OCI-LY7 (cell line): ENCODE measurements at regions not wholly inside any gene's neighbourhood (a gene's known extent, or its start where the extent isn't known, plus 50 kb on each side); places are given as distances from the start of the nearest gene placed in this dataset.

ENCODE experiments used
- BruUV-seq: library from RNA; stranded (reverse); fragments of 400-500 nt; replicated peaks from 2 replicates; lab custom pipeline; 2021; lab: Mats Ljungman, UMichigan
- CTCF ChIA-PET: fragments of 300-600 bp; sonication (Branson Sonifier 250); formaldehyde crosslinking; loops from one replicate; lab custom pipeline; 2022; ENCODE audit warnings: antibody characterized with exemption; ENCODE audit not compliant: unreplicated experiment; lab: Charles Lee
- POLR2A ChIA-PET: fragments of 300-600 bp; sonication (Branson Sonifier 250); formaldehyde crosslinking; loops from one replicate; lab custom pipeline; 2022; ENCODE audit warnings: antibody characterized with exemption; lab: Charles Lee
- DNase-seq: peaks from one replicate; pipeline ENCODE4 v3.0.0-alpha.2; 2015; ENCODE audit warnings: low spot score
- H2AFZ ChIP-seq: fragments of 200-600 bp; sonication (generic), shearing (Covaris generic); 2 replicates; pipeline ENCODE4 v1.6.1; 2014; ENCODE audit warnings: mild to moderate bottlenecking, antibody characterized with exemption, low read length, moderate library complexity
- H3K27ac ChIP-seq: fragments of 200-600 bp; sonication (generic); 2 replicates; pipeline ENCODE4 v1.5.1; 2014; ENCODE audit warnings: mixed run types, low read depth, mild to moderate bottlenecking, moderate library complexity, low read length, inconsistent platforms; ENCODE audit not compliant: poor library complexity, severe bottlenecking
- H3K36me3 ChIP-seq: fragments of 200-600 bp; sonication (generic); 2 replicates; pipeline ENCODE4 v1.6.1; 2014; ENCODE audit warnings: mild to moderate bottlenecking, antibody characterized with exemption, low read length, moderate library complexity, mixed read lengths; ENCODE audit not compliant: insufficient read depth
- H3K4me1 ChIP-seq: fragments of 200-600 bp; sonication (generic); 2 replicates; pipeline ENCODE4 v1.5.1; 2014; ENCODE audit warnings: mild to moderate bottlenecking, low read length; ENCODE audit not compliant: insufficient read depth, poor library complexity, severe bottlenecking
- H3K4me2 ChIP-seq: fragments of 200-600 bp; sonication (generic); 2 replicates; pipeline ENCODE4 v1.6.1; 2014; ENCODE audit warnings: mild to moderate bottlenecking, low read length
- H3K4me3 ChIP-seq: fragments of 200-600 bp; sonication (generic); 2 replicates; pipeline ENCODE4 v1.5.1; 2014; ENCODE audit warnings: mild to moderate bottlenecking, low read depth, low read length; ENCODE audit not compliant: poor library complexity, severe bottlenecking
- H3K79me2 ChIP-seq: fragments of 200-600 bp; sonication (generic); 2 replicates; pipeline ENCODE4 v1.6.1; 2016; ENCODE audit warnings: low read depth, mild to moderate bottlenecking, low read length, moderate library complexity, mixed read lengths; ENCODE audit not compliant: insufficient read depth
- H3K9me2 ChIP-seq: fragments of 200-600 bp; sonication (generic); 2 replicates; pipeline ENCODE4 v1.6.1; 2016; ENCODE audit warnings: mild to moderate bottlenecking, low read length, mixed read lengths; ENCODE audit not compliant: insufficient read depth
- H3K9me3 ChIP-seq: fragments of 200-600 bp; sonication (generic); 2 replicates; pipeline ENCODE4 v1.6.1; 2014; ENCODE audit warnings: mild to moderate bottlenecking, mixed run types, low read length, mixed read lengths
- H4K20me1 ChIP-seq: fragments of 200-600 bp; sonication (generic); 2 replicates; pipeline ENCODE4 v1.6.1; 2014; ENCODE audit warnings: mild to moderate bottlenecking, antibody characterized with exemption, low read length, moderate library complexity, mixed read lengths; ENCODE audit not compliant: insufficient read depth
- EZH2phosphoT487 ChIP-seq: fragments of 200-600 bp; sonication (generic); IDR thresholded peaks from 2 replicates; pipeline ENCODE4 v1.6.1; 2018; ENCODE audit warnings: low read depth, borderline replicate concordance, mild to moderate bottlenecking, mixed run types, antibody characterized with exemption, low read length, moderate library complexity, mixed read lengths
- intact Hi-C: fragments of 100-400 bp; cut with micrococcal nuclease; formaldehyde crosslinking; loops from one replicate; pipeline ENCODE4 v1.10.0; 2022; ENCODE audit not compliant: unreplicated experiment
- TF ChIP-seq, protein P1 (sequence below): fragments of 200-600 bp; sonication (generic); conservative IDR thresholded peaks from 2 replicates; pipeline ENCODE4 v1.5.1; 2014; ENCODE audit warnings: mild to moderate bottlenecking, antibody characterized with exemption, low read length, moderate library complexity, mixed read lengths

- no peak overlapping the region for H3K27ac ChIP-seq
- DNase-seq: no peak
Observed at GRCh38 chr6:122151763-122152162, 247.7 kb upstream of the HSF2 start.

DNA sequence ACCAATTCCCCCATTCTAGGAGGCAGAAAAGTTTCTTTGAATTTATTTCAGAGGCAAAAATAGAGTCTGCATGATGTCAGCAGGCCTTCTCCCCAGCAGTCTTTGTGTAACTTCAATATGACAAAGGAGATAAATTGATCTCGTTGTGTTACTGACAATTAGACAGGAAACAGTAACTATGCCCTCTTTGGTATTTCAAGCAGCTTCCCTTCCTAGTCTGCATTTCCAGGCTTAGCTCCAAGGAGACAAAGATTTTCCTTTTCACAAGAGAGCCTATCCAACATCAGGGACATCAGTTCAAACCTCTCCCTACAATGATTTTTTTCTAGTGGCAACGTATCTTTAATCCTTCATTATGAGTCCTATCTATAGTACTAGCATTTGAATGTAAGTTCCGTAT lies 245.9 kb upstream of the HSF2 start:
- Histone ChIP-seq H3K4me1 (no peaks in the 10 kb centered on the region), H4K20me1 (no peaks in the 10 kb centered on the region), H3K4me3 (no peak overlapping the region), H3K4me2 (no peak overlapping the region), H3K9me3 (no peaks in the 10 kb centered on the region), H2AFZ (no peak overlapping the region), H3K9me2 (no peaks in the 10 kb centered on the region), H3K36me3 (no peaks in the 10 kb centered on the region), H3K79me2 (no peaks in the 10 kb centered on the region), H3K27ac (no peak overlapping the region)
- intact Hi-C loops: no loop called here
- CTCF ChIA-PET: no interaction called here
- DNase-seq: no peak
- TF ChIP-seq, protein P1, sequence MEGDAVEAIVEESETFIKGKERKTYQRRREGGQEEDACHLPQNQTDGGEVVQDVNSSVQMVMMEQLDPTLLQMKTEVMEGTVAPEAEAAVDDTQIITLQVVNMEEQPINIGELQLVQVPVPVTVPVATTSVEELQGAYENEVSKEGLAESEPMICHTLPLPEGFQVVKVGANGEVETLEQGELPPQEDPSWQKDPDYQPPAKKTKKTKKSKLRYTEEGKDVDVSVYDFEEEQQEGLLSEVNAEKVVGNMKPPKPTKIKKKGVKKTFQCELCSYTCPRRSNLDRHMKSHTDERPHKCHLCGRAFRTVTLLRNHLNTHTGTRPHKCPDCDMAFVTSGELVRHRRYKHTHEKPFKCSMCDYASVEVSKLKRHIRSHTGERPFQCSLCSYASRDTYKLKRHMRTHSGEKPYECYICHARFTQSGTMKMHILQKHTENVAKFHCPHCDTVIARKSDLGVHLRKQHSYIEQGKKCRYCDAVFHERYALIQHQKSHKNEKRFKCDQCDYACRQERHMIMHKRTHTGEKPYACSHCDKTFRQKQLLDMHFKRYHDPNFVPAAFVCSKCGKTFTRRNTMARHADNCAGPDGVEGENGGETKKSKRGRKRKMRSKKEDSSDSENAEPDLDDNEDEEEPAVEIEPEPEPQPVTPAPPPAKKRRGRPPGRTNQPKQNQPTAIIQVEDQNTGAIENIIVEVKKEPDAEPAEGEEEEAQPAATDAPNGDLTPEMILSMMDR: no peak
- no peak for TF ChIP-seq EZH2phosphoT487
- POLR2A ChIA-PET: no interaction called here
- BruUV-seq: no TSS peak

More at GRCh38 chr6:122151763-122152162, 247.7 kb upstream of the HSF2 start:
- Histone ChIP-seq H3K36me3 (no peaks in the 10 kb centered on the region), H3K4me2 (no peak overlapping the region), H3K9me2 (no peaks in the 10 kb centered on the region), H3K9me3 (no peaks in the 10 kb centered on the region), H2AFZ (no peak overlapping the region), H4K20me1 (no peaks in the 10 kb centered on the region), H3K4me1 (no peaks in the 10 kb centered on the region), H3K4me3 (no peak overlapping the region), H3K79me2 (no peaks in the 10 kb centered on the region)
- intact Hi-C loops: no loop called here
- CTCF ChIA-PET: no interaction called here
- TF ChIP-seq EZH2phosphoT487: no peak
- TF ChIP-seq, protein P1: no peak
- BruUV-seq: no TSS peak
- POLR2A ChIA-PET: interaction anchor here (0.8 to 1.2 kb wide), 2 partner anchors 8 to 9 kb away, joined by 3 read pairs; no protein-coding TSS in a partner anchor

GRCh38 chr6:122154155-122154554 lies 245.3 kb upstream of the HSF2 start:
- intact Hi-C loops: no loop called here
- Histone ChIP-seq H3K4me3 (no peak overlapping the region), H3K36me3 (no peaks in the 10 kb centered on the region), H3K4me1 (no peaks in the 10 kb centered on the region), H3K4me2 (no peak overlapping the region), H3K79me2 (no peaks in the 10 kb centered on the region), H3K9me3 (no peaks in the 10 kb centered on the region), H2AFZ (no peak overlapping the region), H3K27ac (no peak overlapping the region), H3K9me2 (no peaks in the 10 kb centered on the region), H4K20me1 (no peaks in the 10 kb centered on the region)
- BruUV-seq: no TSS peak
- POLR2A ChIA-PET: no interaction called here
- no peak for DNase-seq
- CTCF ChIA-PET: no interaction called here
- TF ChIP-seq EZH2phosphoT487: no peak
- TF ChIP-seq, protein P1: no peak
